SJCRH30 (cell line): ENCODE measurements at regions not wholly inside any gene's neighbourhood (a gene's known extent, or its start where the extent isn't known, plus 50 kb on each side); places are given as distances from the start of the nearest gene placed in this dataset.
"Not testable (repeated sequence)": the region's sequence is repeated elsewhere in the genome, so short reads cannot be mapped to it uniquely, and the experiment has no call there.

Experiments used
- DNase-seq, 2 experiments: peaks; one replicate each; pipeline ENCODE4 v3.0.0-alpha.2; 2015 to 2020
- H3K27ac ChIP-seq: fragments of 250-450 bp; sonication (Bioruptor Pico); 2 replicates; pipeline ENCODE4 v1.5.1; 2020; ENCODE audit warnings: mild to moderate bottlenecking, moderate library complexity
- H3K27me3 ChIP-seq: fragments of 250-450 bp; sonication (Bioruptor Pico); 2 replicates; pipeline ENCODE4 v1.5.1; 2020; ENCODE audit warnings: mild to moderate bottlenecking, moderate library complexity
- H3K36me3 ChIP-seq: fragments of 250-450 bp; sonication (Bioruptor Pico); 2 replicates; pipeline ENCODE4 v1.5.1; 2020; ENCODE audit warnings: mild to moderate bottlenecking, moderate library complexity
- H3K4me1 ChIP-seq: fragments of 250-450 bp; sonication (Bioruptor Pico); 2 replicates; pipeline ENCODE4 v1.5.1; 2020; ENCODE audit warnings: mild to moderate bottlenecking, moderate library complexity
- H3K4me3 ChIP-seq: fragments of 250-450 bp; sonication (Bioruptor Pico); 2 replicates; pipeline ENCODE4 v1.5.1; 2020; ENCODE audit warnings: mild to moderate bottlenecking, moderate library complexity
- H3K9me3 ChIP-seq: fragments of 250-450 bp; sonication (Bioruptor Pico); replicated peaks from 2 replicates; pipeline ENCODE4 v1.5.1; 2020; ENCODE audit warnings: mild to moderate bottlenecking, moderate library complexity

GRCh38 chr3:82672966-82673365 is 911.5 kb upstream of the GBE1 start:
- Histone ChIP-seq H3K4me1 (no peaks in the 10 kb centered on the region), H3K9me3 (no peaks in the 10 kb centered on the region), H3K27me3 (no peaks in the 10 kb centered on the region), H3K4me3 (no peak overlapping the region), H3K27ac (no peak overlapping the region), H3K36me3 (no peaks in the 10 kb centered on the region)
- no peak for DNase-seq

- no peaks in the 10 kb centered on the region for H3K9me3 ChIP-seq
- no peak overlapping the region for H3K27ac ChIP-seq
Observed at GRCh38 chr3:82671466-82671865, 910.0 kb upstream of the GBE1 start.

GRCh38 chr3:82654708-82655107 is 893.3 kb upstream of the GBE1 start:
- Histone ChIP-seq H3K4me3 (no peak overlapping the region), H3K36me3 (no peaks in the 10 kb centered on the region), H3K27ac (no peak overlapping the region), H3K9me3 (no peaks in the 10 kb centered on the region), H3K27me3 (no peaks in the 10 kb centered on the region), H3K4me1 (no peaks in the 10 kb centered on the region)
- DNase-seq: peak in 1 of 2 experiments; percentile 8

More at GRCh38 chr3:82671466-82671865, 910.0 kb upstream of the GBE1 start:
- no peaks in the 10 kb centered on the region for H3K27me3 ChIP-seq
- DNase-seq: no peak
- H3K36me3 ChIP-seq: no peaks in the 10 kb centered on the region
- H3K4me3 ChIP-seq: no peak overlapping the region
- no peaks in the 10 kb centered on the region for H3K4me1 ChIP-seq

GRCh38 chr3:82643948-82644347 is 882.5 kb upstream of the GBE1 start:
- H3K27me3 ChIP-seq: no peaks in the 10 kb centered on the region
- no peak overlapping the region for H3K27ac ChIP-seq
- H3K4me1 ChIP-seq: no peaks in the 10 kb centered on the region
- H3K9me3 ChIP-seq: no peaks in the 10 kb centered on the region
- DNase-seq: peak; percentile 7 to 48
- H3K4me3 ChIP-seq: no peak overlapping the region
- H3K36me3 ChIP-seq: no peaks in the 10 kb centered on the region

GRCh38 chr3:82641701-82642100 is 880.3 kb upstream of the GBE1 start:
- Histone ChIP-seq H3K27ac (no peak overlapping the region), H3K4me3 (no peak overlapping the region), H3K27me3 (no peaks in the 10 kb centered on the region), H3K36me3 (no peaks in the 10 kb centered on the region), H3K9me3 (no peaks in the 10 kb centered on the region), H3K4me1 (no peaks in the 10 kb centered on the region)
- no peak for DNase-seq

- Histone ChIP-seq H3K27me3 (no peaks in the 10 kb centered on the region), H3K4me3 (no peak overlapping the region), H3K36me3 (no peaks in the 10 kb centered on the region), H3K27ac (no peak overlapping the region), H3K9me3 (no peaks in the 10 kb centered on the region), H3K4me1 (no peaks in the 10 kb centered on the region)
- DNase-seq: no peak
Observed at GRCh38 chr3:82640254-82640653, 878.8 kb upstream of the GBE1 start.

- Histone ChIP-seq H3K4me1 (no peaks in the 10 kb centered on the region), H3K27ac (no peak overlapping the region), H3K4me3 (no peak overlapping the region), H3K9me3 (no peaks in the 10 kb centered on the region), H3K27me3 (no peaks in the 10 kb centered on the region), H3K36me3 (no peaks in the 10 kb centered on the region)
- no peak for DNase-seq
Observed at GRCh38 chr3:82637574-82637973, 876.1 kb upstream of the GBE1 start.

GRCh38 chr3:82636177-82636576 is 874.7 kb upstream of the GBE1 start:
- no peaks in the 10 kb centered on the region for H3K4me1 ChIP-seq

GRCh38 chr3:82633319-82633718 is 871.9 kb upstream of the GBE1 start:
- H3K4me3 ChIP-seq: no peak overlapping the region
- H3K4me1 ChIP-seq: no peaks in the 10 kb centered on the region
- no peak for DNase-seq
- no peak overlapping the region for H3K27ac ChIP-seq
- H3K36me3 ChIP-seq: no peaks in the 10 kb centered on the region
- H3K27me3 ChIP-seq: no peaks in the 10 kb centered on the region
- no peaks in the 10 kb centered on the region for H3K9me3 ChIP-seq

More at GRCh38 chr3:82636177-82636576, 874.7 kb upstream of the GBE1 start:
- Histone ChIP-seq H3K4me3 (no peak overlapping the region), H3K27me3 (no peaks in the 10 kb centered on the region), H3K27ac (no peak overlapping the region), H3K36me3 (no peaks in the 10 kb centered on the region), H3K9me3 (no peaks in the 10 kb centered on the region)
- DNase-seq: no peak

GRCh38 chr3:82629937-82630336 is 868.5 kb upstream of the GBE1 start:
- no peak overlapping the region for H3K4me3 ChIP-seq
- no peaks in the 10 kb centered on the region for H3K4me1 ChIP-seq
- no peaks in the 10 kb centered on the region for H3K9me3 ChIP-seq
- H3K27ac ChIP-seq: no peak overlapping the region
- no peaks in the 10 kb centered on the region for H3K27me3 ChIP-seq
- DNase-seq: no peak
- H3K36me3 ChIP-seq: no peaks in the 10 kb centered on the region

- H3K36me3 ChIP-seq: no peaks in the 10 kb centered on the region
- H3K9me3 ChIP-seq: no peaks in the 10 kb centered on the region
- H3K27ac ChIP-seq: no peak overlapping the region
- no peaks in the 10 kb centered on the region for H3K4me1 ChIP-seq
- no peaks in the 10 kb centered on the region for H3K27me3 ChIP-seq
- no peak for DNase-seq
- H3K4me3 ChIP-seq: no peak overlapping the region
Observed at GRCh38 chr3:82628385-82629014, 867.1 kb upstream of the GBE1 start.

GRCh38 chr3:82627733-82628132 is 866.3 kb upstream of the GBE1 start:
- no peak overlapping the region for H3K27ac ChIP-seq
- DNase-seq: peak in 1 of 2 experiments; percentile 45
- no peaks in the 10 kb centered on the region for H3K9me3 ChIP-seq
- no peaks in the 10 kb centered on the region for H3K36me3 ChIP-seq
- H3K27me3 ChIP-seq: no peaks in the 10 kb centered on the region
- no peak overlapping the region for H3K4me3 ChIP-seq
- no peaks in the 10 kb centered on the region for H3K4me1 ChIP-seq

GRCh38 chr3:82620744-82621143 is 859.3 kb upstream of the GBE1 start:
- DNase-seq: not testable (repeated sequence)

GRCh38 chr3:82618594-82618993 is 857.1 kb upstream of the GBE1 start:
- Histone ChIP-seq H3K27ac (no peak overlapping the region), H3K4me1 (no peaks in the 10 kb centered on the region), H3K4me3 (no peak overlapping the region), H3K36me3 (no peaks in the 10 kb centered on the region), H3K9me3 (no peaks in the 10 kb centered on the region; the same call in 1 of the 2 replicates), H3K27me3 (no peaks in the 10 kb centered on the region)
- no peak for DNase-seq

More at GRCh38 chr3:82620744-82621143, 859.3 kb upstream of the GBE1 start:
- H3K4me1 ChIP-seq, H3K27me3 ChIP-seq, H3K36me3 ChIP-seq, H3K9me3 ChIP-seq, H3K27ac ChIP-seq, H3K4me3 ChIP-seq: not testable (repeated sequence)

- DNase-seq: no peak
- no peaks in the 10 kb centered on the region for H3K9me3 ChIP-seq
- no peaks in the 10 kb centered on the region for H3K27me3 ChIP-seq
- H3K27ac ChIP-seq: no peak overlapping the region
- no peak overlapping the region for H3K4me3 ChIP-seq
- H3K36me3 ChIP-seq: no peaks in the 10 kb centered on the region
- no peaks in the 10 kb centered on the region for H3K4me1 ChIP-seq
Observed at GRCh38 chr3:82610236-82610635, 848.8 kb upstream of the GBE1 start.

- Histone ChIP-seq H3K4me3 (no peak overlapping the region), H3K27me3 (no peaks in the 10 kb centered on the region)
Observed at GRCh38 chr3:82607391-82607790, 845.9 kb upstream of the GBE1 start.

More at GRCh38 chr3:82607391-82607790, 845.9 kb upstream of the GBE1 start:
- DNase-seq: no peak
- H3K36me3 ChIP-seq: no peaks in the 10 kb centered on the region
- no peaks in the 10 kb centered on the region for H3K4me1 ChIP-seq
- no peaks in the 10 kb centered on the region for H3K9me3 ChIP-seq
- no peak overlapping the region for H3K27ac ChIP-seq
